HUES48 (cell line): ENCODE measurements at regions not wholly inside any gene's neighbourhood (a gene's known extent, or its start where the extent isn't known, plus 50 kb on each side); places are given as distances from the start of the nearest gene placed in this dataset.
A peak's percentile ranks its signal among the peaks of the same experiment; 100 is the strongest.
"Not testable (repeated sequence)": the region's sequence is repeated elsewhere in the genome, so short reads cannot be mapped to it uniquely, and the experiment has no call there.

Experiments used
- H3K27ac ChIP-seq: one replicate; pipeline ENCODE4 v1.7.0; 2013; ENCODE audit warnings: low read depth, low read length, inconsistent platforms
- H3K27me3 ChIP-seq: 2 replicates; pipeline ENCODE4 v1.6.1; 2013; ENCODE audit warnings: mild to moderate bottlenecking, low read length; ENCODE audit not compliant: control insufficient read depth, insufficient read depth
- H3K36me3 ChIP-seq: 2 replicates; pipeline ENCODE4 v1.6.1; 2013; ENCODE audit warnings: low read length; ENCODE audit not compliant: control insufficient read depth, insufficient read depth
- H3K4me1 ChIP-seq: 2 replicates; pipeline ENCODE4 v1.6.1; 2013; ENCODE audit warnings: mild to moderate bottlenecking, low read length; ENCODE audit not compliant: control insufficient read depth, insufficient read depth
- H3K4me3 ChIP-seq: 2 replicates; pipeline ENCODE4 v1.5.1; 2013; ENCODE audit warnings: mild to moderate bottlenecking, low read depth, low read length
- H3K9ac ChIP-seq: 2 replicates; pipeline ENCODE4 v1.6.1; 2013; ENCODE audit warnings: mild to moderate bottlenecking, low read depth, low read length, moderate library complexity
- H3K9me3 ChIP-seq: 2 replicates; pipeline ENCODE4 v1.6.1; 2013; ENCODE audit warnings: low read length; ENCODE audit not compliant: control insufficient read depth, insufficient read depth

- no peak overlapping the region for H3K4me3 ChIP-seq
- no peaks in the 10 kb centered on the region for H3K9me3 ChIP-seq
- no peaks in the 10 kb centered on the region for H3K27me3 ChIP-seq
- H3K27ac ChIP-seq, result no peak overlapping the region
- H3K4me1 ChIP-seq, result no peaks in the 10 kb centered on the region
- H3K36me3 ChIP-seq, result no peaks in the 10 kb centered on the region
- H3K9ac ChIP-seq, result no peak overlapping the region
Observed at GRCh38 chr15:30816430-30816829, 87.3 kb upstream of the FAN1 start.

GRCh38 chr15:30823068-30823813 is 80.5 kb upstream of the FAN1 start:
- H3K4me1 ChIP-seq, H3K36me3 ChIP-seq, H3K9me3 ChIP-seq, H3K27me3 ChIP-seq, H3K9ac ChIP-seq, H3K4me3 ChIP-seq: not testable (repeated sequence)
- peak overlapping the region; percentile 65 for H3K27ac ChIP-seq

GRCh38 chr15:30824518-30825195 is 79.1 kb upstream of the FAN1 start:
- Histone ChIP-seq H3K36me3 (no peaks in the 10 kb centered on the region), H3K4me1 (peaks cover 4% of the 10 kb centered on the region; the same call in 1 of the 2 replicates), H3K9ac (no peak overlapping the region), H3K9me3 (no peaks in the 10 kb centered on the region), H3K27ac (no peak overlapping the region), H3K4me3 (no peak overlapping the region), H3K27me3 (no peaks in the 10 kb centered on the region)

GRCh38 chr15:30827625-30828303 is 76.0 kb upstream of the FAN1 start:
- Histone ChIP-seq H3K4me3 (no peak overlapping the region), H3K27me3 (no peaks in the 10 kb centered on the region), H3K4me1 (peaks cover 3% of the 10 kb centered on the region; the same call in 1 of the 2 replicates), H3K9me3 (no peaks in the 10 kb centered on the region), H3K27ac (no peak overlapping the region), H3K36me3 (no peaks in the 10 kb centered on the region), H3K9ac (no peak overlapping the region)

- H3K27me3 ChIP-seq, H3K36me3 ChIP-seq, H3K4me3 ChIP-seq, H3K9ac ChIP-seq, H3K27ac ChIP-seq, H3K4me1 ChIP-seq, H3K9me3 ChIP-seq: not testable (repeated sequence)
Observed at GRCh38 chr15:30828304-30828639, 75.4 kb upstream of the FAN1 start.

- H3K9ac ChIP-seq, result no peak overlapping the region
- no peaks in the 10 kb centered on the region for H3K27me3 ChIP-seq
- H3K4me3 ChIP-seq, result no peak overlapping the region
- H3K4me1 ChIP-seq, result no peaks in the 10 kb centered on the region
- no peak overlapping the region for H3K27ac ChIP-seq
- no peaks in the 10 kb centered on the region for H3K36me3 ChIP-seq
- no peaks in the 10 kb centered on the region for H3K9me3 ChIP-seq
Observed at GRCh38 chr15:30830961-30831360, 72.8 kb upstream of the FAN1 start.

GRCh38 chr15:30833379-30833778 is 70.3 kb upstream of the FAN1 start:
- H3K27ac ChIP-seq, H3K27me3 ChIP-seq: not testable (repeated sequence)

GRCh38 chr15:30841639-30842038 is 62.1 kb upstream of the FAN1 start:
- not testable (repeated sequence) for H3K36me3 ChIP-seq, H3K4me1 ChIP-seq, H3K9me3 ChIP-seq, H3K27me3 ChIP-seq, H3K4me3 ChIP-seq, H3K9ac ChIP-seq, H3K27ac ChIP-seq

More at GRCh38 chr15:30833379-30833778, 70.3 kb upstream of the FAN1 start:
- H3K9me3 ChIP-seq, H3K9ac ChIP-seq, H3K36me3 ChIP-seq, H3K4me3 ChIP-seq, H3K4me1 ChIP-seq: not testable (repeated sequence)

GRCh38 chr15:30842798-30843472 is 60.8 kb upstream of the FAN1 start:
- H3K27ac ChIP-seq, H3K9ac ChIP-seq, H3K4me1 ChIP-seq, H3K9me3 ChIP-seq, H3K4me3 ChIP-seq, H3K27me3 ChIP-seq, H3K36me3 ChIP-seq: not testable (repeated sequence)

- not testable (repeated sequence) for H3K9me3 ChIP-seq, H3K27ac ChIP-seq, H3K27me3 ChIP-seq, H3K4me3 ChIP-seq, H3K4me1 ChIP-seq, H3K36me3 ChIP-seq, H3K9ac ChIP-seq
Observed at GRCh38 chr15:30845536-30845935, 58.2 kb upstream of the FAN1 start.
